ENCODE measurements at regions not wholly inside any gene's neighbourhood (a gene's known extent, or its start where the extent isn't known, plus 50 kb on each side); places are given as distances from the start of the nearest gene placed in this dataset.

DNA sequence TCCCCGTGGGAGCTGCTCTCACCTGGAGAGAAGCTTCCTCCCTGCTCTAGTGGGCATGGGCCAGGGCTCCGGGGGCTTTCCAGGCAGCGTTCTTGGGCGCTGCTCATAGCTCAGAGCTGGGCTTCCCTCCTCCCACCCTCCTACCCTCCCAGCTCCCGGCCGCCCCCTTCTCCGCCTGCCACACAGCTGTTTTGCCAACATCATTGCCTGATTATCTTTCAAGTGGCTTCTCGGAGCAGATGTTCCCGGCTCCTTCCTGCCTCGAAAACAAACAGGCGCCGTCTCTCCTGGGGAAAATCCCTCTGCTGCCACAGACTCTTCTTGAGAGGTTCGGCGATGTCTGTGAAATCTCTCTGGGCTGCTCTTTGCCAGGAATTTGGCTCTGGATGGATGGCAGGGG, 195.6 kb downstream of the RPLP1 start:
- Histone ChIP-seq H2BK20ac (ENCODE audit: low read depth, low read length) (no peak overlapping the region), H3K27ac (ENCODE audit: insufficient read depth, low read length) (no peak overlapping the region), H3K14ac (replicated peaks; ENCODE audit: low read depth, low read length) (no peak overlapping the region), H2BK5ac (ENCODE audit: low read depth, low read length, poor library complexity, severe bottlenecking) (no peak overlapping the region), H3K4me3 (ENCODE audit: insufficient read depth, low read depth, low read length) (no peak overlapping the region), H4K8ac (ENCODE audit: low read depth in 2 of 2, low read length in 2 of 2) (no peak overlapping the region), H4K91ac (ENCODE audit: insufficient read depth, low read depth, low read length) (no peak overlapping the region), H3K9me1 (ENCODE audit: insufficient read depth, low read length) (no peaks in the 10 kb centered on the region), H3K23ac (ENCODE audit: low read depth, low read length) (no peak overlapping the region), H2BK120ac (ENCODE audit: low read depth, low read length) (no peak overlapping the region), H3K4me1 (ENCODE audit: control insufficient read depth, insufficient read depth, low read length) (no peaks in the 10 kb centered on the region), H2BK15ac (ENCODE audit: low read depth, low read length) (no peak overlapping the region), H2AK9ac (replicated peaks; ENCODE audit: low read depth, low read length, poor library complexity) (no peak overlapping the region), H3K9ac (ENCODE audit: low read depth, low read length) (no peak overlapping the region), H3K79me1 (ENCODE audit: low read depth in 1 of 2, low read length in 2 of 2) (no peaks in the 10 kb centered on the region), H4K5ac (ENCODE audit: low read depth, low read length) (no peak overlapping the region), H3K27me3 (ENCODE audit: control insufficient read depth, insufficient read depth, low read length) (peaks cover 63% of the 10 kb centered on the region), H2AK5ac (ENCODE audit: low read depth, low read length) (no peak overlapping the region), H3K36me3 (ENCODE audit: control insufficient read depth, insufficient read depth, low read length) (no peaks in the 10 kb centered on the region), H3K4me2 (ENCODE audit: low read depth, low read length) (no peak overlapping the region; the same call in 1 of the 2 replicates), H3K4ac (ENCODE audit: low read depth, low read length) (no peak overlapping the region), H3K9me3 (ENCODE audit: control insufficient read depth, insufficient read depth, low read length) (0 out of 2 replicates have a peak, but pooled peaks cover 2% of the 10 kb centered on the region), H2AFZ (replicated peaks; ENCODE audit: low read length, poor library complexity) (no peak overlapping the region), H3K56ac (ENCODE audit: extremely low read depth, insufficient read depth, low read length) (no peak overlapping the region), H4K20me1 (ENCODE audit: insufficient read depth, low read length) (no peaks in the 10 kb centered on the region), H3K18ac (ENCODE audit: low read depth, low read length) (no peak overlapping the region)
- POLR2A ChIA-PET (ENCODE audit: unreplicated experiment) = no interaction called here
- in situ Hi-C loops (cut with MboI; ENCODE audit: low sequenced_read_pairs) (no loop called here), intact Hi-C loops (cut with micrococcal nuclease) (loop anchor here (10.0 kb wide), 1 partner anchor 163 kb away; no protein-coding TSS in a partner anchor), dilution Hi-C loops (cut with HindIII; ENCODE audit: low sequenced_read_pairs, unreplicated experiment) (no loop called here)
- 0% methylated on average over 5 of the region's 14 CpGs; no CpG with 5 or more reads in 1 of the 2 experiments for whole genome bisulfite sequencing, 2 experiments (ENCODE audit: extremely low coverage in 2 of 2, insufficient read length in 1 of 2)
- CTCF ChIA-PET = no interaction called here
- DNase-seq = no peak
- TF ChIP-seq RFX5 (IDR thresholded peaks at IDR 0.05; ENCODE audit: low read depth, low read length) (no peak), SMC3 (IDR thresholded peaks at IDR 0.05; ENCODE audit: low read depth, low read length) (no peak), FOS (IDR thresholded peaks at IDR 0.05; ENCODE audit: low read depth, low read length) (no peak), NFE2L2 (IDR thresholded peaks at IDR 0.05; ENCODE audit: low read depth, low read length) (no peak), MAFK (IDR thresholded peaks at IDR 0.05; ENCODE audit: low read depth, low read length) (no peak)
- TF ChIP-seq, protein P1, sequence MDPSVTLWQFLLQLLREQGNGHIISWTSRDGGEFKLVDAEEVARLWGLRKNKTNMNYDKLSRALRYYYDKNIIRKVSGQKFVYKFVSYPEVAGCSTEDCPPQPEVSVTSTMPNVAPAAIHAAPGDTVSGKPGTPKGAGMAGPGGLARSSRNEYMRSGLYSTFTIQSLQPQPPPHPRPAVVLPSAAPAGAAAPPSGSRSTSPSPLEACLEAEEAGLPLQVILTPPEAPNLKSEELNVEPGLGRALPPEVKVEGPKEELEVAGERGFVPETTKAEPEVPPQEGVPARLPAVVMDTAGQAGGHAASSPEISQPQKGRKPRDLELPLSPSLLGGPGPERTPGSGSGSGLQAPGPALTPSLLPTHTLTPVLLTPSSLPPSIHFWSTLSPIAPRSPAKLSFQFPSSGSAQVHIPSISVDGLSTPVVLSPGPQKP (IDR thresholded peaks at IDR 0.05; ENCODE audit: borderline replicate concordance, low read depth, low read length) = no peak
- TF ChIP-seq, protein P2, sequence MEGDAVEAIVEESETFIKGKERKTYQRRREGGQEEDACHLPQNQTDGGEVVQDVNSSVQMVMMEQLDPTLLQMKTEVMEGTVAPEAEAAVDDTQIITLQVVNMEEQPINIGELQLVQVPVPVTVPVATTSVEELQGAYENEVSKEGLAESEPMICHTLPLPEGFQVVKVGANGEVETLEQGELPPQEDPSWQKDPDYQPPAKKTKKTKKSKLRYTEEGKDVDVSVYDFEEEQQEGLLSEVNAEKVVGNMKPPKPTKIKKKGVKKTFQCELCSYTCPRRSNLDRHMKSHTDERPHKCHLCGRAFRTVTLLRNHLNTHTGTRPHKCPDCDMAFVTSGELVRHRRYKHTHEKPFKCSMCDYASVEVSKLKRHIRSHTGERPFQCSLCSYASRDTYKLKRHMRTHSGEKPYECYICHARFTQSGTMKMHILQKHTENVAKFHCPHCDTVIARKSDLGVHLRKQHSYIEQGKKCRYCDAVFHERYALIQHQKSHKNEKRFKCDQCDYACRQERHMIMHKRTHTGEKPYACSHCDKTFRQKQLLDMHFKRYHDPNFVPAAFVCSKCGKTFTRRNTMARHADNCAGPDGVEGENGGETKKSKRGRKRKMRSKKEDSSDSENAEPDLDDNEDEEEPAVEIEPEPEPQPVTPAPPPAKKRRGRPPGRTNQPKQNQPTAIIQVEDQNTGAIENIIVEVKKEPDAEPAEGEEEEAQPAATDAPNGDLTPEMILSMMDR (conservative IDR thresholded peaks at IDR 0.05; ENCODE audit: low read depth, low read length) = no peak
- no TSS peak for BruUV-seq (replicated peaks)
- ATAC-seq (ENCODE audit: low read depth) = no peak
